ENCODE measurements at regions not wholly inside any gene's neighbourhood (a gene's known extent, or its start where the extent isn't known, plus 50 kb on each side); places are given as distances from the start of the nearest gene placed in this dataset.

- in situ Hi-C loops (cut with MboI), result no loop called here
- no peak overlapping the region for H3K9ac ChIP-seq (ENCODE audit: insufficient read depth in 1 of 2, low read depth in 2 of 2, low read length in 2 of 2)
- no peak overlapping the region for H3K4me2 ChIP-seq (ENCODE audit: insufficient read depth, low read length)
- no peaks in the 10 kb centered on the region for H4K20me1 ChIP-seq (replicated peaks; ENCODE audit: control insufficient read depth, insufficient read depth, low read length)
- H3K27ac ChIP-seq (ENCODE audit: extremely low read depth, low read depth, low read length), result no peak overlapping the region
- H3K9me3 ChIP-seq (replicated peaks; ENCODE audit: control insufficient read depth, insufficient read depth, low read depth, low read length), result no peaks in the 10 kb centered on the region
- no peak for DNase-seq (ENCODE audit: extremely low read depth in 1 of 4, low spot score in 3 of 4)
- FAIRE-seq, result no peak
- no peak for ATAC-seq
- intact Hi-C loops (cut with micrococcal nuclease), result no loop called here
- H3K79me2 ChIP-seq (ENCODE audit: control insufficient read depth, insufficient read depth, low read length), result no peaks in the 10 kb centered on the region
- no TSS peak for BruUV-seq (replicated peaks)
- no peak overlapping the region for H3K4me3 ChIP-seq
- ChIA-PET CTCF (ENCODE audit: low intra/inter-chr PET ratio) (no interaction called here), POLR2A (interaction anchor here (0.6 kb wide), 1 partner anchor 160 kb away, joined by 5 read pairs; no protein-coding TSS in a partner anchor)
- no peak overlapping the region for H2AFZ ChIP-seq (ENCODE audit: low read depth, low read length)
- WGBS (ENCODE audit: insufficient coverage, low coverage, missing lambda C conversion rate), result 0% methylated on average over 7 of the region's 11 CpGs
- H3K27me3 ChIP-seq (ENCODE audit: control insufficient read depth in 2 of 2, insufficient read depth in 2 of 2, low read length in 2 of 2), result peaks cover 0 to 9% of the 10 kb centered on the region in 2 experiments; a peak in 1 of 5 replicates
- no peaks in the 10 kb centered on the region for H3K9me1 ChIP-seq (ENCODE audit: control insufficient read depth, insufficient read depth, low read length)
- no peaks in the 10 kb centered on the region for H3K36me3 ChIP-seq (ENCODE audit: control insufficient read depth, insufficient read depth, low read length)
- H3K4me1 ChIP-seq (replicated peaks in 1 of 2; ENCODE audit: control insufficient read depth in 2 of 2, insufficient read depth in 2 of 2, low read length in 2 of 2), result no peaks in the 10 kb centered on the region
- TF ChIP-seq GTF2A2 (tag; IDR thresholded peaks at IDR 0.05) (no peak), CHD4 (IDR thresholded peaks at IDR 0.05; ENCODE audit: insufficient read depth, insufficient replicate concordance, low read depth, low read length, poor library complexity, severe bottlenecking) (no peak), ELF1 (tag; IDR thresholded peaks at IDR 0.05) (no peak), NCOA6 (IDR thresholded peaks at IDR 0.05) (no peak), ATF6 (CRISPR knock-in tag; IDR thresholded peaks at IDR 0.05) (no peak), KLF13 (tag; IDR thresholded peaks at IDR 0.05; ENCODE audit: borderline replicate concordance, low read depth) (no peak), ZNF407 (IDR thresholded peaks at IDR 0.05; ENCODE audit: low read depth) (no peak), KDM1A (IDR thresholded peaks at IDR 0.05) (no peak), CGGBP1 (CRISPR knock-in tag; IDR thresholded peaks at IDR 0.05) (no peak), ZNF224 (CRISPR knock-in tag; IDR thresholded peaks at IDR 0.05) (no peak), PML (IDR thresholded peaks at IDR 0.05; ENCODE audit: low read length) (no peak), ZC3H4 (CRISPR knock-in tag; IDR thresholded peaks at IDR 0.05; ENCODE audit: borderline replicate concordance) (no peak), RBFOX2 (IDR thresholded peaks at IDR 0.05; ENCODE audit: low read depth, low read length) (no peak), EHMT2 (IDR thresholded peaks at IDR 0.05) (no peak)
Observed at GRCh38 chr10:128222332-128222849, 96.2 kb upstream of the MKI67 start.

Measured in K562 (cell line).